ENCODE measurements at regions not wholly inside any gene's neighbourhood (a gene's known extent, or its start where the extent isn't known, plus 50 kb on each side); places are given as distances from the start of the nearest gene placed in this dataset.
A peak's percentile ranks its signal among the peaks of the same experiment; 100 is the strongest.
"Not testable (repeated sequence)": the region's sequence is repeated elsewhere in the genome, so short reads cannot be mapped to it uniquely, and the experiment has no call there.

DNA sequence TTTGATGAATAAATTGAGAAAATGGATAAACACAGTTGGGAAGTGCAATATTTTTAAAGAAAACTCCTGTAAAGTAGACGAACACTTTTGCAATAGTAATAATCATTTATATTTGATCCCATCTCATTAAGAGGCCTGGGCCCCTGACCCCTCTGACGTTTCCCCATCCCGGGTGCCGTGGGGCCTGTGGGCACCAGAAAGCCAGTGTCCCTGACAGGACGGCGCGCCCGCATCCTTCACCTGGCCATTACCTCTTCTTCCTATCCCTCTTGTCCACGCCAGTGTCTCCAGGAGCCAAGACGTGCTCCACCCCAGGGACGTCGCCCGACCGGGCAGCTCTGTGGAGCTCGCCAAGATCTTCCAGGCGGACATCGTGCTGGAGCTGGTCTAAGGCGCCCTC is 147.4 kb downstream of the USP22 start:
- intact Hi-C loops (cut with DNase I), result not testable (repeated sequence)
- DNase-seq, result peak in 1 of 10 donors; percentile 65

DNA sequence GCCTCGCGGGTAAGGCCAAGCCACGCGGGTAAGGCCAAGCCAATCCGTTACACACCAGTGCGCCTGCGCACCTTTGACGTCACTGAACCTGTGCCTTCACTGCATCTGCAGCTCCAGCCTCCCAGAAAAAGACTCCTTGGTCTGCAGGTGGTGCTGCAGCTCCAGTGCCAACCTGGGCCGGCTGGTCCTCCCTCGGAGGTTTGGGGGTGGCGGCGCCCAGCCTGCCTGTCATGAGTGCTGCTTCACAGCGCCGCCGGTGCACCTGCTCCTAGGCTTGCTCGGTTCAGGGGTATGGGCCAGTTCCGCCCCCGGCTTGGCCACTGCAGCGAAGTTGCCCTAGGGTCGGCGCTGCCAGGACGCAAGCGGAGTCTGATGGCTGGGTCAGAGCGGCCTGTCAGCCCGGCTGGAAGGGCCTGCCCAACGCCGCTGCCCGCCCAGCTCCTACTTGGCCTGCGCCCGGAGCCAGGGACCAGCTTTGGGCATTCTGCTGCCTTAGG is 146.6 kb downstream of the USP22 start:
- DNase-seq, result peak in 8 of 10 donors; percentile 21 to 90 (median 34)
- intact Hi-C loops (cut with DNase I), result no loop called here

DNA sequence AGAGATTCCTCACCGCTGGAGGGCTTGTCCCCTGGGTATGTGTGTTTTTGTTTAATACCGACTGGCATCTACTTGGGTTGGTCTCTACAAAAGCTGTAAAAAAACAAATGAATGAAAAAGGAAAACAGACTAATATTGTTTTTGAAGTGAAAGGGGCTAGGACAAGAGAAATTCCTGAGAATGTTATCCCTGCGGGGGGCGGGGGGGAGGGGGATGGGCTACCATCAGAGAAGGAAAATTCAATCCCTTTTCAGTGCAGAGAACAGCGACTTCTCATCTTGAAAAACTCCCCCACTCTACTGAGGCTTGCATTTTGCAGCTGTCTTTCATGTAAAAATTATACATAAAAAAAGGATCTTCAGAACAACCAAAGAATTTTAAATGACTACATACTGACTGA is 144.1 kb downstream of the USP22 start:
- DNase-seq; intact Hi-C loops (cut with DNase I): not testable (repeated sequence)

DNA sequence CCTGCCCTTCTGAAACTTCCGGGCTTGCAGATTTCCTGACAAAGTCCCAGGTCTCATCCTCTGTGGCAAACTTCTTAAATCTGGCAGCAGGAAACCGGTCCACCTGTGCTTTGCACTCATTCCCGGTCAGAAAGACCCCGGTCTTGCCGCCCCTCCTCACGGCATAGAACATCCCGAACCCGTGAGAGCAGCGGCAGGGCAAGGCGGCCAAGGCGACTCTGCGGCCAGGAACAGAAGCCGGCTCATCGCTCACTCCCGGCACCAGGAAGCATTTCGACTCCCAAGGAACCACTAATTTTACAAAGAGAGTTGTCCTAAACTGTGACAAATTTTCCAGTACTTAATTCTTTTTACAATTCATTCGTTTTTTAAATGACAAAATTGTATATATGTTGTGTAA is 140.3 kb downstream of the USP22 start:
- intact Hi-C loops (cut with DNase I), result not testable (repeated sequence)
- peak in 1 of 10 donors; percentile 48 for DNase-seq

DNA sequence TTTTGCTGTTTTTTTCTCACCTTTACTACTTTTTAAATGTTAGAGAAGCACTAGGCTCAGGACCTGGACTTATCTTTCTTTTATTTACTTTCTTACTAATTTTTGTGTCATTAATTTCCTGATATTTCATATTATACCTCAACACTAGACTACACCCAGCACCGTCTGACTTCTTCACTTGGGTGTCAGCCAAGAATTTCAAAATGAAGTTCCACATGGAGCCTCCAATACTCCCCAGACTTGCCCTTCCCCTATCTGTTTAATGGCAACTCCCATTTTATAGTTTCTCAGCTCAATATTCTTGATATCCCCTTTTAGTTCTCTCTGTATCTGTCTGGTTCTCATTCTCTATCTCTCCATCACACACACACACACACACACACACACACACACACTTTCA is 139.3 kb downstream of the USP22 start:
- intact Hi-C loops (cut with DNase I); DNase-seq: not testable (repeated sequence)

DNA sequence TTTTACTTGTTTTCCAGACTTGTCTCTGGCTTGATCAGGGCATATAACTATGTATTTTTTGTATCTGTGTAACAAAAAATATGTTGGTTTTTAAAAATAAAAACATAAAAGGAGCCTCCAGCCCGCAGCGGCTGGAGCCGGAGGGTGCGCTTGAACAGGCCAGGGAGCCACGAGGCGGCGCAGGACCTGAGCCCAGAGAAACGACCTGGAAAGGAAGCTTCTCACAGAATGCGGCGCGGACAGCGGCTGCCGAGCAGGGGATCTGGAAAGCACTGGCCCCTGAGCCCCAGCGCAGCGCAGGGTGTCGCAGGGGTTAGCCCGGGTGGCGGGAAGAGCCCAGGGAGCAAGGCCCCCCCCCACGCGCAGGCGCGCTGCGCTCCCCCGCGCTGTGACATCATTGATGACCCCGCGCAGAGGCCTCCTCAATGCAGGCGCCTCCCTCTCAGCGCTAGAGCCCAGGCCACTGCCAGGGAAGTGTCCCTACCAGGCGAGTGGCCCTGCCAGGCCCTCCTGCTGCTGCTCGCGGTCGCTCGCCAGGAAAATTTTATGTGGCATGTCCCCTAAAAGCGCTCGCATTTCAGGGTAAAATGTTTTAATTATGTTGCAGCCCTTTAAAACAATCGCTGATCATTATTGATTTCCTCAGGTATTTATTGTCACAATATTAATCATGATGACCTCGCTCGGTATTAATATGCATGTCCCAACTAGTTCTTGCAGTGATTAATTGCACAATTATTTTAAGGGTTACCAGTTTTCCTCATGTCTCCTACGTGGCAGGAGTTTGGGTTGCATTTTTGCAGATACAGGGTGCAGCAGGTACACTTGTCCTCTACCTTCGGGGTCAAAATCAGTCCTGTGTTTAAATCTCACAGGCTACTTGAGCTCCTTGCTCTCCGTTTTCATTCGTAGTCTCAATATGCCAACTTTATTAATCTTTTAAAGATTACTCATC is 134.2 kb downstream of the USP22 start:
- DNase-seq, result peak; percentile 81 to 99 (median 92)
- intact Hi-C loops (cut with DNase I), result loop anchor here (1.0 to 2.0 kb wide), 2 partner anchors 84 to 134 kb away; no protein-coding TSS in a partner anchor

DNA sequence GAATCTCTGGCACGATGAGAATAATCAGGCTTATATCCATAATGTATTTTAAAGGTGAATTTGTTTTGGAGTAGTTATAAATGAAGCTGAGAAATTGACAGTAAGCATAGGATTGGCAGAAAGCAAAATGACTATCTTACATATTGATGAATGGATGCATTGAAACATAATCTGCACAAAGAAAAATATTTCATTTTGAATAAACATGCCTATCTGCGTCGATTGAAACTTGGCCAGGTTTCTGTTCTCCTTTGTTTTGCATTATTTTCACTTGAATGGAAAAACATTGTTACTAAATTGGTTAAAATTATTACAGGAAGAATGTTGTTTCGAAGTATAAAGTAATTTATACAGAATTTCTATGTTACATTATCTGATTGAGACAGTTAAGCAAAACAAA is 128.2 kb downstream of the USP22 start:
- intact Hi-C loops (cut with DNase I), result no loop called here
- DNase-seq, result no peak

DNA sequence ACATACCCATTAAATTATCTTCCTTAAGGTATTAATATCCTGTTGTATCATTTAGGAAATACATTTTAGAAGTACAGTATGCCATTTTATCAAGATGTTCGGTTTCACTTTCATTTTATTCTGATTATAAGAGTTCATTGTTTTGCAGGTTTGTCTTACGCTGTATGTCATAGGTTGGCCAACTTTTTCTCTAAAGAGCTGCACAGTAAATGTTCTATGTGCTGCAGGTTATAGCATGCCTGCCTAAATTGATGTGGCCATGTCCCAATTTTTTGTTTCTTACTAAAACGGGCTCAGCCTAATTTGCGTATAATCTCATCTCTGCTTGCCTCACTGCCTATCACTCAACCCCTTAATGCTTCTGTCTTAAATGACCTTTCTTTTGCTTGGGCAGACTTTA is 126.4 kb downstream of the USP22 start:
- intact Hi-C loops (cut with DNase I), result no loop called here

DNA sequence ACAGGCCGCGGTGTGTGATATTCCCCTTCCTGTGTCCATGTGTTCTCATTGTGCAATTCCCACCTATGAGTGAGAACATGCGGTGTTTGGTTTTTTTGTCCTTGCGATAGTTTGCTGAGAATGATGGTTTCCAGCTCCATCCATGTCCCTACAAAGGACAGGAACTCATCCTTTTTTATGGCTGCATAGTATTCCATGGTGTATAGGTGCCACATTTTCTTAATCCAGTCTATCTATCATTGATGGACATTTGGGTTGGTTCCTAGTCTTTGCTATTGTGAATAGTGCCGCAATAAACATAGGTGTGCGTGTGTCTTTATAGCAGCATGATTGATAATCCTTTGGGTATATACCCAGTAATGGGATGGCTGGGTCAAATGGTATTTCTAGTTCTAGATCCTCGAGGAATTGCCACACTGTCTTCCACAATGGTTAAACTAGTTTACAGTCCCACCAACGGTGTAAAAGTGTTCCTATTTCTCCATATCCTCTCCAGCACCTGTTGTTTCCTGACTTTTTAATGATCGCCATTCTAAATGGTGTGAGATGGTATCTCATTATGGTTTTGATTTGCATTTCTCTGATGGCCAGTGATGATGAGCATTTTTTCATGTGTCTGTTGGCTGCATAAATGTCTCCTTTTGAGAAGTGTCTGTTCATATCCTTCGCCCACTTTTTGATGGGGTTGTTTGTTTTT is 125.1 kb downstream of the USP22 start:
- intact Hi-C loops (cut with DNase I); DNase-seq: not testable (repeated sequence)

More for the DNA sequence above, 126.4 kb downstream of the USP22 start:
- no peak for DNase-seq

DNA sequence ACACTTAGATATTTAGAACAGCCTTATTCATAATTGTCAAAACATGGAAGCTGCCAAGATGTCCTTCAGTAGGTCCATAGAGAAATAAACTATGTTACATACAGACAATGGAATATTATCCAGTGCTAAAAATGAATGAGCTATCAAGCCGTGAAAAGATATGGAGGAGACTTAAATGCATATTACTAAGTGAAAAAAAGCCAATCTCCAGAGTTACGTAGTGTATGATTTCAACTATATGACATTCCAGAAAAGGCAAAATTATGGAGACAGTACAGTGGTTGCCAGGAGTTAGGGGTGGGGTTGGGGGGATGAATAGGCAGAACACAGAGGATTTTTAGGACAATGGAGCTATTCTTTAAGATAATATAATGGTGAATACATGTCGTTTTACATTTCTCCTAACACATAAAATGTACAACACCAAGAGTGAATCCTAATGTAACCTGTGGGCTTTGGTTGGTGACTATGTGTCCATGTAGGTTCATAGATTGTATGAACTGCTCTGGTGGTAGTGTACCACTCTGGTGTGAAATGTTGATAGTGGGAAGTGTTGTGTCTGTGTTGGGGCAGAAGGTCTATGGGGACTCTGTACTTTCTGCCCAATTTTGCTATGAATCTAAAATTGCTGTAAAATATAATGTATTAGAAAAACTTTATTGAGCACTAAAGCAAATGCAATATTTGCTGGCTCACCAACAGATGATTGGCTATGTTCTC is 122.6 kb downstream of the USP22 start:
- no peak for DNase-seq
- intact Hi-C loops (cut with DNase I), result no loop called here

DNA sequence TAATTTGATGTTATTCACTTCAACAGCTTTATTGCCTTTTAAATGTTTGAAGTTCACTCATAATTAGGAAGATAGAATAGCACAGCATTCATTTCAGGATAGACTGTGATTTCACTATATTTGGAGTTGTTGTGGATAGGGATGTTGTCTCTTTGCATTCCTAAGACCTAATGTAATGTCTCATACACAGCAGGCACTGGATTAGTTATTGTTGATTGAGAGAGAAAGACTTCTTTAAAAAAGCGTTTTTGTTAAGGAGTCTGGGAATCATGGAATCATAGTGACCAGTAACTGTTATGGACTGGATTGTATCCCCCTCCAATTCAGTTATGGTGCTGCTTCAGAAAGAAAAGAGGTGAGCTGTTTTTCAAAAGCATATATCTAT is 122.0 kb downstream of the USP22 start:
- intact Hi-C loops (cut with DNase I), result no loop called here
- no peak for DNase-seq

DNA sequence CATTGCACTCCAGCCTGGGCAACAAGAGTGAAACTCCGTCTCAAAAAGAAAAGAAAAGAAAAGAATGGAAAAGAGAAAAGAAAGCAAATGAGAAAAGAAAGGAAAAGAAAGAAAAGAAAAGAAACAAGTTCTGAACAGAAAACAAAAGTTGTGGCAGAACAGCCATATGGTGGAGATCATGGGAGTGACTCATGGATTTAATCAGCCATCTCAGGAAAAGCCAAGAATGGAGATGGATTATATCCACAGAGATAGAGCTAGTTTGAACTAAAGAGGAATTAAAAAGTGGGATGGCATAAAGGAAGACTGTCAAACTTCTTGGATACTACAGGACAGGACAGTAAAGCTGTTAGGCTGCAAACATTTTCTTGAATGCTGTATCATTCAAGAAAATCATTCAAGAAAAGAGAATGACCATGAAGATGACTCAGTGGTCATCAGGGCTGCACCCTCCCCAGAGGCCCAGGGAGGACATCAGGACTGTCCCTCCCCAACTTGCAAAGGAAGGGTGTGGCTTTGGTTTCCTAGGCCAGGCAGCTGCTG is 120.6 kb downstream of the USP22 start:
- no peak for DNase-seq
- intact Hi-C loops (cut with DNase I), result no loop called here

DNA sequence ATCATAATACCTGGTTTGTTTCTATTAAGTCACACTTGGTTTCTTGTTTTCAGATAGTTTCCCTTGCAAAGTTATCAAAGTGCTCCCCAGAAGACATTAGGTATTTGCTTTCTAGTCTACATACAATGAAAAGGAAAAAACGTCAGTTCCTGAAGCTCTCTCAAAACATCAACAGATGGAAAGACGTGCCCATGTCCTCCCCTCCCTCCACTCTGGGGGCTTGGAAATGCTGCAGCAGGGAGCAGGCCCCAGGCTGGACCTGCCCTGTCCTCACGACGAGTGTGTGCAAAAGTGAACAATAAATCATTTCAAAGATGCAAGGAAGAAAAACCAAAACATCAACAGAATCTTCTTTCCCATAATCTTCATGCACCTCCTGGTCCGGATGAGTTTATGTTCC is 118.5 kb downstream of the USP22 start:
- DNase-seq, result peak in 1 of 10 donors; percentile 56
- intact Hi-C loops (cut with DNase I), result no loop called here

DNA sequence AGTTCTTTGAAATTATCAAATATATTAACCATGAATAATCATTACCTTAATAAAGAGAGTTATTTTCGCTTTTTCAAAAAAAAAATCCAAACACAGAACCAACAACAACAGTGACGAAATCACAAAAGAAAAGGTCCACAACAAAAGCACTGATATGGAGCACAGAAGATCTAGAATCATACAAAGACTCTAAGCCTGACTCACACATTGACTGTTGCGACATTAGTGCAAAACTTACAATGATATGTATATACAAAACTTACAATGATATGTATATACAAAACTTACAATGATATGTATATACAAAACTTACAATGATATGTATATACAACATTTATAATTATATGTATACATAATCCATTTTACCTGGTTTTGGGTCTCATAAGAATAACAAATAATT is 117.7 kb downstream of the USP22 start:
- intact Hi-C loops (cut with DNase I), result no loop called here
- no peak for DNase-seq

DNA sequence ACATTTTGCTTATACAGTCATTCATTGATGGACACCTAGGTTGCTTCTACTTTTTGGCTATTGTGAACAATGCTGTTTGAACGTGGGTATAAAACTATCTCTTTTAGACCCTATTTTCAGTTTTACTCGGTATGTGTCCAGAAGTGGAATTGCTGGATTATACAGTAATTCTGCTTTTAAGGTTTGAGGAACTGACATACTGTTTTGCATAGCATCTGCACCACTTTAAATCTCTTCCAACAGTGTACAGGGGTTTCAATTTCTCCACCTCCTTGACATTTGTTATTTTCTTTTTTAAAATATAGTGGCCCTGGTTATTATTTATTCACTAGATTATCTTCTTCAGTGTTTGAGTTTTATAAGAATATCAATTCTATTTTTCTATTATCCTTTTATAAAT is 116.9 kb downstream of the USP22 start:
- intact Hi-C loops (cut with DNase I), result no loop called here
- no peak for DNase-seq

DNA sequence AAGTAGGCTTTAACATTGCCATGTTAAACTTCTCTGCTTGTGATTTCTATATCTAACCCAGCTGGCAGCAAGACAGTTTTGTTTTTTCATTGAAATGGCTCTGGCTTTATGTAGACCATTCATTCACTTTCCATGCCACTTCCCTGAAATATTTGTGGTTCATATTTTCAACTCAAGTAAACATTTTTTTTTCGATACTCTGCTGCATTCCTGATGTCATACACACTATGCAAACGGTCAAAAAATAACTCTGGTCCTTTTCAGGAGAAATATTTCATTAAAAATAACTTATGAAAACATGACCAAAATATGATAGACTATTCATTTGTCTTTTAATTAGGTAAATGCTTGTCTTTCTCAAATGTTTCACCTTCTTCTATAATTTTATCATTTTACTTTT is 116.3 kb downstream of the USP22 start:
- intact Hi-C loops (cut with DNase I), result no loop called here

DNA sequence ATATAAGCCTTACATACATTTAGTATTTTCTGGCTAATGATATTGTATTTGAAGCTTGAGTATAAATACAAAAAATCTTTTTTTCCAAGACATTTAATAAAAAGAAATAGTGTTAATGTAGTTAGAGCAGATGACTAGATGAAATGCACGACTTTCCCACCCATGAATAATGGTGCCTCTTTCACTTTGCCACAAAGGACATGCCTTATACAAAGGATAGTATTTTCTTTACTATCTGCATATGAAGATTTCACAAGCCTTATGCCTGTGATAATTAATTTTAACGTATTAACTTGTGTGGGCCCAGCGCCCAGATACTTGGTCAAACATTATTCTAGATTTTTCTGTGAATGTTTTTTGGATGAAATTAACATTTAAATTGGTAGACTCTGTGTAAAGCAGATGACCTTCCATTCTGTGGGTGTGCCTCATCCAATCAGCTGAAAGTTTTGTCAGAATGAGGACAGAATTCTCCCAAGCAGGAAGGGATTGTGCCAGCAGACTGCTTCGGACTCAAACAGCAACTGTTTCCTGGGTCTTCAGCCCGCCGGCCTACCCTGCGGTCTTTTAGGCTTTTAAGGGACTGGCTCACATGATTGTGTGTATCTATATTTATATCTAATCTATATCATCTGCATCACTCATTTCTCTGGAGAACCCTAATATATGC is 115.4 kb downstream of the USP22 start:
- intact Hi-C loops (cut with DNase I), result no loop called here
- no peak for DNase-seq

More for the DNA sequence above, 116.3 kb downstream of the USP22 start:
- DNase-seq, result no peak

DNA sequence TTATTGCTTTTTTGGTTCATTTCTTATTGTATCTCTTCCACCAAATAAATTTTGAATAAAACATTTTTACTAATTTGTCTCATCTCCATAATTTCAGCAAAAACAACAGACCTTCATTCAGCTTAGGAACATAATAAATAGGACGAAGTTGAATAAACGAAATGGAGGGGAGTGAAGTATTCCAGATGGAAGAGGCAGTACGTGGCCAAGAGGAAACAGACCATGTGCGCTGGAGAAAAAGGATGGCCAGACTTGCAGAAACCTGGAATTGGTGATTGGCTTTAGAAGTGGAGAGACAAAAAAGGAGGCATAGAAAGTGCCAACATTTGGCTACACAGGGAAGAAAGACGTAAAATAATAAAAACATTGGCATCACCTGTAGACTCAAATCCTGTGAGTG is 113.5 kb downstream of the USP22 start:
- intact Hi-C loops (cut with DNase I), result no loop called here
- DNase-seq, result no peak

DNA sequence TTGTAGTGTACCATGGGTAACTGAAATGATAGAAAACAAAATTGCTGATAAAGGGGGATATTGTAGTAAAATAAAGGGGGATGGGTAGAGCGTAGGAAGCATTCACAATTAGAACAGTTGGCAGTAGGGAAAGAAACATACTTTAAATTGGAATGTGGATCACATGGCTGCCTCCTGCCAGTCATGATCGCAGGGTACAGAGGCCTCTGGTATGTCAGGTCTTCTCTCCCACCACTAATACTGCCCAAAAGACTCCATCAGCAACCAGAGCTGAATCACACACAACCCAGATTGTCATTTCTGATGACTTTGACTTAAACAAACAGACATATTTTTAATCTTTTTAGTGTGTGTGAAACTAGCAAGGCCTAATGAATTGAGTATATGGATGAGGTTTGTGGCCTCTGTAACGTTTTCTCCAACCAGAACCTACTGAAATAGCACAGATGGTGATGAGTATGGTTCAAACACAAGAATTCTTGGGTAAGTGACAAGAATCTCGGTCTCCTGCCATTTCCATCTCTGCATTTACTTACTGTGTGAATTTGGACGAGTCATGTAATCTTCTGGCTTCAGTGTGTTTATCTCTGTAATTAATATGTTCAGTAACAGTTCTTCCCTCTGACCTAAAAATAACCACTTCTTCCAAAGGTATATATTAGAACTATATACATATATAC is 112.6 kb downstream of the USP22 start:
- DNase-seq, result no peak
- intact Hi-C loops (cut with DNase I), result no loop called here

Measured in posterior cingulate gyrus (tissue), 11 donors.